Thyroid gland (tissue), 4 donors: ENCODE measurements at regions not wholly inside any gene's neighbourhood (a gene's known extent, or its start where the extent isn't known, plus 50 kb on each side); places are given as distances from the start of the nearest gene placed in this dataset.

Experiments used
- POLR2A ChIP-seq, 2 donors: fragments of 450-650 bp; IDR thresholded peaks; one replicate each; pipeline ENCODE4 v1.6.1; 2017; ENCODE audit warnings: antibody characterized with exemption in 2 of 2, mild to moderate bottlenecking in 2 of 2, moderate library complexity in 1 of 2
- TF ChIP-seq, protein P1 (sequence below), 6 experiments: fragments of 200-600 bp in 3 of 6; fragments of 450-650 bp in 3 of 6; sonication (generic) in 3 of 6; IDR thresholded peaks; one replicate each; pipeline ENCODE4 v1.5.1; 2016 to 2019; ENCODE audit warnings: antibody characterized with exemption in 6 of 6, mild to moderate bottlenecking in 2 of 6, inconsistent platforms in 1 of 6, moderate library complexity in 1 of 6

DNA sequence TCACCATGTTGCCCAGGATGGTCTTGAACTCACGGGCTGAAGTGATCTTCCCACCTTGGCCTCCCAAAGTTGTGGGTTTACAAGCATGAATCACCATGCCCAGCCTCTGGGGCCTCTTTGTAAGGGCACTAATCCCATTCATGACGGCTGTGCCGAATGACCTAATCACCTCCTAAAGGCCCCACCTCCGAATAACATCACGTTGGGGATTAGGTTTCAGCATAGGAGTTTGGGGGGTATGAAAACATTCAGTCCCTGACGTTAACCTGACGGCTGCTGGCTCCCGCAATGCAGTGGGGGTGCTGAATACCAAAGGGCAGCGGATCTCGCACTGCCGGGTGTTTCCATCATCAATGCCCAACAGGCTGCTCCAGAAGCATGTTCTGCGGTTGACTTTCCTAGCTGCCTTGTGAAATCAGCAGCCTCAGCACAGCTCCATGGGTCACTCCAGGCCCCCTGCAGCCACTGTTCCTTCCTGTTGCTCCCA, 120.8 kb upstream of the SEC14L1 start:
- TF ChIP-seq, protein P1, sequence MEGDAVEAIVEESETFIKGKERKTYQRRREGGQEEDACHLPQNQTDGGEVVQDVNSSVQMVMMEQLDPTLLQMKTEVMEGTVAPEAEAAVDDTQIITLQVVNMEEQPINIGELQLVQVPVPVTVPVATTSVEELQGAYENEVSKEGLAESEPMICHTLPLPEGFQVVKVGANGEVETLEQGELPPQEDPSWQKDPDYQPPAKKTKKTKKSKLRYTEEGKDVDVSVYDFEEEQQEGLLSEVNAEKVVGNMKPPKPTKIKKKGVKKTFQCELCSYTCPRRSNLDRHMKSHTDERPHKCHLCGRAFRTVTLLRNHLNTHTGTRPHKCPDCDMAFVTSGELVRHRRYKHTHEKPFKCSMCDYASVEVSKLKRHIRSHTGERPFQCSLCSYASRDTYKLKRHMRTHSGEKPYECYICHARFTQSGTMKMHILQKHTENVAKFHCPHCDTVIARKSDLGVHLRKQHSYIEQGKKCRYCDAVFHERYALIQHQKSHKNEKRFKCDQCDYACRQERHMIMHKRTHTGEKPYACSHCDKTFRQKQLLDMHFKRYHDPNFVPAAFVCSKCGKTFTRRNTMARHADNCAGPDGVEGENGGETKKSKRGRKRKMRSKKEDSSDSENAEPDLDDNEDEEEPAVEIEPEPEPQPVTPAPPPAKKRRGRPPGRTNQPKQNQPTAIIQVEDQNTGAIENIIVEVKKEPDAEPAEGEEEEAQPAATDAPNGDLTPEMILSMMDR (IDR thresholded peaks at IDR 0.05), result no peak
- TF ChIP-seq POLR2A (IDR thresholded peaks at IDR 0.05), result no peak
